Muscle of leg (tissue), 3 donors: ENCODE measurements at regions not wholly inside any gene's neighbourhood (a gene's known extent, or its start where the extent isn't known, plus 50 kb on each side); places are given as distances from the start of the nearest gene placed in this dataset.

Experiments
- DNase-seq: peaks from one replicate; pipeline ENCODE4 v3.0.0; 2013
- H3K27ac ChIP-seq: one replicate; pipeline ENCODE4 v1.5.1; 2013; ENCODE audit warnings: mild to moderate bottlenecking, low read length, control low read depth
- H3K27me3 ChIP-seq: one replicate; pipeline ENCODE4 v1.6.1; 2013; ENCODE audit warnings: low read length; ENCODE audit not compliant: control insufficient read depth, insufficient read depth
- H3K36me3 ChIP-seq: one replicate; pipeline ENCODE4 v1.6.1; 2013; ENCODE audit warnings: low read length; ENCODE audit not compliant: control insufficient read depth, insufficient read depth
- H3K4me1 ChIP-seq: one replicate; pipeline ENCODE4 v1.6.1; 2013; ENCODE audit warnings: low read length; ENCODE audit not compliant: control insufficient read depth, insufficient read depth
- H3K4me3 ChIP-seq: one replicate; pipeline ENCODE4 v1.5.1; 2013; ENCODE audit warnings: low read length, control low read depth
- H3K9me3 ChIP-seq: replicated peaks from 2 replicates; pipeline ENCODE4 v1.6.1; 2013; ENCODE audit warnings: low read depth, low read length; ENCODE audit not compliant: control insufficient read depth
- WGBS: methylation state at CpG from one replicate; pipeline ENCODE4 v1.1.5; 2013; ENCODE audit warnings: missing lambda C conversion rate; ENCODE audit not compliant: insufficient coverage; 5-methylcytosine and 5-hydroxymethylcytosine counted together

GRCh38 chr10:44781131-44781530, 130.0 kb upstream of the TMEM72 start:
- Histone ChIP-seq H3K9me3 (no peaks in the 10 kb centered on the region), H3K36me3 (no peaks in the 10 kb centered on the region), H3K27me3 (no peaks in the 10 kb centered on the region), H3K27ac (no peak overlapping the region), H3K4me3 (no peak overlapping the region), H3K4me1 (peaks cover 3% of the 10 kb centered on the region)
- DNase-seq, result no peak

GRCh38 chr10:44786286-44786850, 124.8 kb upstream of the TMEM72 start:
- 21% methylated on average over 4 of the region's 7 CpGs for WGBS
- DNase-seq, result peak; percentile 80
- peak overlapping the region; percentile 38 for H3K27ac ChIP-seq

GRCh38 chr10:44787480-44788075, 123.6 kb upstream of the TMEM72 start:
- Histone ChIP-seq H3K27ac (no peak overlapping the region), H3K4me1 (peaks cover 6% of the 10 kb centered on the region), H3K36me3 (no peaks in the 10 kb centered on the region), H3K9me3 (no peaks in the 10 kb centered on the region), H3K27me3 (no peaks in the 10 kb centered on the region), H3K4me3 (no peak overlapping the region)
- no peak for DNase-seq
- WGBS, result 63% methylated on average over 2 of the region's 7 CpGs

More at GRCh38 chr10:44786286-44786850, 124.8 kb upstream of the TMEM72 start:
- Histone ChIP-seq H3K36me3 (no peaks in the 10 kb centered on the region), H3K27me3 (no peaks in the 10 kb centered on the region), H3K4me1 (peaks cover 6% of the 10 kb centered on the region), H3K9me3 (no peaks in the 10 kb centered on the region), H3K4me3 (no peak overlapping the region)

GRCh38 chr10:44788147-44789129, 122.7 kb upstream of the TMEM72 start:
- H3K4me3 ChIP-seq, result no peak overlapping the region
- no peak for DNase-seq
- H3K36me3 ChIP-seq, result no peaks in the 10 kb centered on the region
- no peak overlapping the region for H3K27ac ChIP-seq
- no peaks in the 10 kb centered on the region for H3K9me3 ChIP-seq
- no peaks in the 10 kb centered on the region for H3K27me3 ChIP-seq
- 73% methylated on average over 7 of the region's 12 CpGs for WGBS
- H3K4me1 ChIP-seq, result peaks cover 6% of the 10 kb centered on the region

GRCh38 chr10:44792119-44792775, 118.9 kb upstream of the TMEM72 start:
- no peak overlapping the region for H3K27ac ChIP-seq
- WGBS, result 38% methylated on average over 2 of the region's 5 CpGs

GRCh38 chr10:44799966-44800365, 111.2 kb upstream of the TMEM72 start:
- no peaks in the 10 kb centered on the region for H3K9me3 ChIP-seq
- no peaks in the 10 kb centered on the region for H3K36me3 ChIP-seq
- no peak for DNase-seq
- peaks cover 33% of the 10 kb centered on the region for H3K4me1 ChIP-seq
- H3K27me3 ChIP-seq, result no peaks in the 10 kb centered on the region
- no CpG with 5 or more reads among the region's 2 CpGs for WGBS
- no peak overlapping the region for H3K27ac ChIP-seq
- no peak overlapping the region for H3K4me3 ChIP-seq

More at GRCh38 chr10:44792119-44792775, 118.9 kb upstream of the TMEM72 start:
- Histone ChIP-seq H3K4me1 (peaks cover 5% of the 10 kb centered on the region), H3K4me3 (no peak overlapping the region), H3K9me3 (no peaks in the 10 kb centered on the region), H3K27me3 (no peaks in the 10 kb centered on the region), H3K36me3 (no peaks in the 10 kb centered on the region)
- DNase-seq, result peak; percentile 34

GRCh38 chr10:44801383-44802327, 109.5 kb upstream of the TMEM72 start:
- Histone ChIP-seq H3K36me3 (no peaks in the 10 kb centered on the region), H3K27ac (no peak overlapping the region), H3K9me3 (no peaks in the 10 kb centered on the region), H3K4me3 (no peak overlapping the region), H3K4me1 (peaks cover 48% of the 10 kb centered on the region), H3K27me3 (no peaks in the 10 kb centered on the region)
- DNase-seq, result peak; percentile 77
- WGBS, result 11% methylated on average over 2 of the region's 6 CpGs

- Histone ChIP-seq H3K9me3 (no peaks in the 10 kb centered on the region), H3K36me3 (no peaks in the 10 kb centered on the region), H3K27me3 (no peaks in the 10 kb centered on the region), H3K27ac (no peak overlapping the region), H3K4me3 (no peak overlapping the region), H3K4me1 (peaks cover 48% of the 10 kb centered on the region)
- DNase-seq, result peak; percentile 39
- WGBS, result 86% methylated on average over 1 of the region's 2 CpGs
These were observed 107.3 kb upstream of the TMEM72 start for GRCh38 chr10:44803862-44804261.

GRCh38 chr10:44804661-44805060, 106.5 kb upstream of the TMEM72 start:
- Histone ChIP-seq H3K4me1 (peaks cover 49% of the 10 kb centered on the region), H3K27me3 (no peaks in the 10 kb centered on the region), H3K9me3 (no peaks in the 10 kb centered on the region), H3K4me3 (no peak overlapping the region), H3K27ac (no peak overlapping the region), H3K36me3 (no peaks in the 10 kb centered on the region)
- no peak for DNase-seq
- no CpG with 5 or more reads among the region's 1 CpG for WGBS
